Fibroblast of pulmonary artery (primary cell): ENCODE measurements at regions not wholly inside any gene's neighbourhood (a gene's known extent, or its start where the extent isn't known, plus 50 kb on each side); places are given as distances from the start of the nearest gene placed in this dataset.

Source experiments
- DNase-seq: peaks from one replicate; pipeline ENCODE4 v3.0.0-alpha.2; 2010; ENCODE audit warnings: low read depth
- H3K4me3 ChIP-seq: replicated peaks from 2 replicates; pipeline ENCODE4 v1.5.1; 2011; ENCODE audit warnings: low read depth, mild to moderate bottlenecking, control low read depth, low read length, moderate library complexity
- CTCF ChIP-seq: IDR thresholded peaks from 2 replicates; pipeline ENCODE4 v1.5.1; 2011; ENCODE audit warnings: mild to moderate bottlenecking, control low read depth, low read length, inconsistent platforms; ENCODE audit errors: missing control alignments

- H3K4me3 ChIP-seq = no peak overlapping the region
- DNase-seq = no peak
- no peak for TF ChIP-seq CTCF
These were observed 52.0 kb upstream of the SLIT3 start for GRCh38 chr5:169352901-169353300.

- DNase-seq = no peak
- TF ChIP-seq CTCF = no peak
- H3K4me3 ChIP-seq = no peak overlapping the region
These were observed 50.8 kb upstream of the SLIT3 start for GRCh38 chr5:169351721-169352120.

GRCh38 chr5:169350759-169351240 lies 49.9 kb upstream of the SLIT3 start:
- DNase-seq = peak; percentile 95
- no peak for TF ChIP-seq CTCF
- H3K4me3 ChIP-seq = no peak overlapping the region
